AG10803 (cell line): ENCODE measurements at regions not wholly inside any gene's neighbourhood (a gene's known extent, or its start where the extent isn't known, plus 50 kb on each side); places are given as distances from the start of the nearest gene placed in this dataset.
A peak's percentile ranks its signal among the peaks of the same experiment; 100 is the strongest.

ENCODE experiments used
- DNase-seq: peaks from one replicate; pipeline ENCODE4 v3.0.0; 2010; ENCODE audit warnings: low read depth
- H3K4me3 ChIP-seq: 2 replicates; pipeline ENCODE4 v1.5.1; 2011; ENCODE audit warnings: mild to moderate bottlenecking, low read length, control low read depth
- TF ChIP-seq, protein P1 (sequence below): conservative IDR thresholded peaks from 2 replicates; pipeline ENCODE4 v1.5.1; 2011; ENCODE audit warnings: mild to moderate bottlenecking, low read length, control low read depth, inconsistent platforms

DNA sequence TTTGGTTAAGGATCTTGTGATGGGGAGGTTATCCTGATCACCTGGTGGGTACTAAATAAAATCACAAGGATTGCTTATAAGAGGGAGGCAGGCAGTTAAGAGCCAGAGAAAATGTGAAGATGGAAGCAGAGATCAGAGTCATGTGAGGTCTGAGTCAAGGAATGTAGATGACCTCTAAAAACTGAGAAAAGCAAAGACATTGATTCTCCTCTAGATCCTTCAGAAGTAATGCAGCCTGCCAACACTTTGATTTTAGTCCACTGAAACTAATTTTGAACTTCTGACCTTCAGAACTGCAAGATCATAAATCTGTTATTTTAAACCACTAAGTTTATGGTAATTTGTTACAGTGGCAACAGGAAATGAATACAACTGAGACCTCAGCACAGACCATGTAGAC lies 499.0 kb downstream of the GADD45G start:
- TF ChIP-seq, protein P1, sequence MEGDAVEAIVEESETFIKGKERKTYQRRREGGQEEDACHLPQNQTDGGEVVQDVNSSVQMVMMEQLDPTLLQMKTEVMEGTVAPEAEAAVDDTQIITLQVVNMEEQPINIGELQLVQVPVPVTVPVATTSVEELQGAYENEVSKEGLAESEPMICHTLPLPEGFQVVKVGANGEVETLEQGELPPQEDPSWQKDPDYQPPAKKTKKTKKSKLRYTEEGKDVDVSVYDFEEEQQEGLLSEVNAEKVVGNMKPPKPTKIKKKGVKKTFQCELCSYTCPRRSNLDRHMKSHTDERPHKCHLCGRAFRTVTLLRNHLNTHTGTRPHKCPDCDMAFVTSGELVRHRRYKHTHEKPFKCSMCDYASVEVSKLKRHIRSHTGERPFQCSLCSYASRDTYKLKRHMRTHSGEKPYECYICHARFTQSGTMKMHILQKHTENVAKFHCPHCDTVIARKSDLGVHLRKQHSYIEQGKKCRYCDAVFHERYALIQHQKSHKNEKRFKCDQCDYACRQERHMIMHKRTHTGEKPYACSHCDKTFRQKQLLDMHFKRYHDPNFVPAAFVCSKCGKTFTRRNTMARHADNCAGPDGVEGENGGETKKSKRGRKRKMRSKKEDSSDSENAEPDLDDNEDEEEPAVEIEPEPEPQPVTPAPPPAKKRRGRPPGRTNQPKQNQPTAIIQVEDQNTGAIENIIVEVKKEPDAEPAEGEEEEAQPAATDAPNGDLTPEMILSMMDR, result no peak
- DNase-seq, result no peak
- no peak overlapping the region for H3K4me3 ChIP-seq

DNA sequence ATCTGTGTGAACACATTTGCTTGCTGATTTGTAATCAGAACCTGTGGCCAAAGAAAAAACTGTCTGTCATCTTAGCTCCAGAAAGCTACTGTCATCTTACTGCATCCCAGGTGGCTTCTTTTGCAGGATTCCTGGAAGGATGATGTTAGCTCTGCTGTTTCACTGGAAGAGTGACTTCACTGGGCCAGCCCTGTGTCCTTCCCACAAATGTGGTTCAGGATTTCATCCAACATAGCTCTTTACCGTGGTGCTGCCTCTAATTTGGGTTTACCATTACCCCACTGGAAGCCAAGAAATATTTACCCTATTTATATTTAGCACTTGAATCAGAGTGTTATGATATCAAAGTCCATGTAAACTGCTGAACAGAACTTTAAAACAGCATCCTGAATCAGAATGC lies 501.0 kb downstream of the GADD45G start:
- TF ChIP-seq, protein P1, result no peak
- no peak for DNase-seq
- H3K4me3 ChIP-seq, result no peak overlapping the region

DNA sequence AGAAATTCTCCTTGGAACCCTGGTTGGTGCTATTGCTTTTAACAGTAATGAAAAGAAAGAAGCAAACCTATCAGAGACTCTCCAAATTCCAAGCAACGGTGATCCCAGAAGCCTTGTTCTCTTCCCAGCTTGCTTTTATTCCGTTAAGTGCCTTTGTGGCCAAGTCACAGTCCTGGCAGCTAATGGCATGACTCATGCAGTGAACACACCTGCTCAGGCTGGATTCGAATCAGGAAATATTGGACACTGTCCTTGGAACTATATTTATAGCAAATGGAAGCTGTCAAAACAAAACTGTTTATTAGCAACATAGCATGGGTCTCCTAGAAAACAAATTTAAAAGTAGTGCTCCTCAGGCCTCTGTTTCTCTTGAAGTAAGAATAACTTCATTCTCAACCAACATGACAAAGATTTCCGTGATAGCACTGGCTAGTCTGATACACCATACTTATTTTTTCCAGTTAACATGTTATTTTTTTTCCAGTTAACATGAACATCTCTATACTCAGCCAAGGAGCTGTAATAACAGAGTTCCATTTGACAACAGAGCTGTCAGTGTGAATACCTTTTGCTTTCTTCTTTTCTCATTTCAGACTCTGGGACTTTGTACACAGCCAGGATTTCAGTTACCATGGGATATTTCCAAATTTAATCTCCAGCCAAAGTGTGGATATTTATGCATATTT lies 502.4 kb downstream of the GADD45G start:
- H3K4me3 ChIP-seq, result no peak overlapping the region
- TF ChIP-seq, protein P1, result no peak
- peak; percentile 17 for DNase-seq

DNA sequence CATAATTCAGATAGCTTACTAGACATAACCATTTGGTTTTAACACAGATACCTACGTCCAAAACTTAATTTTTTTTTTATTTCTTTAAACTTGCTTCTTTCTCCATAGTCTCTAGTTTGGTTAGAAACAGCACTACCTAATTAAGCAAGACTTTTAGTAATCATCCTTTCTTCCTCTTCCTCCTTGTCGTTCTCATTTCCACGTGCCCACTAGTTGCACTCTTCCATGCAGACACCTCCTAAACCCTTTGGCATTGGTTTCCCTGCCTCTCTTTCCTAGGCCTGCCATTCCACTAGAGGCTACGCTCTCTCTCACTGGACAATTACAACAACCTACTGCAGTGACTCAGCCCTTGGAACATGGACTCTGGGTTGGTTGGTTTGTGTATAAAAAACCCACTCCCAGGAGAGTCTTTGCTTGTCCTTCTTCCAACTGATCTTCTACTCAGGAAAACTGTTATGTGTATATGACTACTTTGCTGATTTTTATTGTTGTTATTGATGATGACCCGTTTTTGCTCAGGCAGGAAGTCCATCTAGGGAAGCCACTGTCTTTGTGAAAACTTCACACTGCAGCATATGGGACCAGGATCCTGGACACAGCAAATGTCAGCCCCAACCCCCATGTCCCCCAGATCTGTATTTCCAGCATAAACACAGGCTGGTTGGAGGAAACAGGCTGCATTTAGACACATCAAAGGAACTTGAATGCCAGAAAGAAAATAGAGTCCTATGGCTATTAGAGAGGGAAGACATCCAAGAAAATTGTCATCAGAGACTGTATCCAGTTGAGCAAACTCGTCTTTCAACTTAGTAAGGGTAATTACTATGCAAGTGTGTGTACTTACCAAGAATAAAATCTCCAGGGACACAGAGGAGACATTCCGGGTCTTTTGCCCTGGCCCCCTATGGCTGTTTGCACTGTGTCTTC lies 503.2 kb downstream of the GADD45G start:
- TF ChIP-seq, protein P1, result no peak
- H3K4me3 ChIP-seq, result no peak overlapping the region
- DNase-seq, result no peak

DNA sequence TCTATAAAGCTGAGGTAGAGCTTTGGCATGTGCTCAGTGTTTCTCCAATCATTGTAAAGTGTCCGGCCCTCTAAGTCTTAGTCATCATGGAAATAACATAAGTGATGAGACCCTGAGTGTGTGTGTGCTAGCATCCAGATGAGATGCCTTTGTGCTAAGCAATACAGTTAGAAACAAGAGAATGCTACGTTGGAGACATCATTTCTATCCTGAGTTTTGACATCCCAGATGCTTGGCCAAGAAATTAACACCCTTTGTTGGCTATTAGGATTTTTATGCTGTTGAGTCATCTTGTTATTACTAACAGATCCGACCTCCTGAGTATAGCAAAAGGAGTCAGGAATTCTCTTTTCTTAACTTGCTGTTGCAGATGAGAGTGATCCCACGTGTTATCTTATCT lies 508.0 kb downstream of the GADD45G start:
- no peak overlapping the region for H3K4me3 ChIP-seq
- TF ChIP-seq, protein P1, result no peak
- DNase-seq, result peak; percentile 80

DNA sequence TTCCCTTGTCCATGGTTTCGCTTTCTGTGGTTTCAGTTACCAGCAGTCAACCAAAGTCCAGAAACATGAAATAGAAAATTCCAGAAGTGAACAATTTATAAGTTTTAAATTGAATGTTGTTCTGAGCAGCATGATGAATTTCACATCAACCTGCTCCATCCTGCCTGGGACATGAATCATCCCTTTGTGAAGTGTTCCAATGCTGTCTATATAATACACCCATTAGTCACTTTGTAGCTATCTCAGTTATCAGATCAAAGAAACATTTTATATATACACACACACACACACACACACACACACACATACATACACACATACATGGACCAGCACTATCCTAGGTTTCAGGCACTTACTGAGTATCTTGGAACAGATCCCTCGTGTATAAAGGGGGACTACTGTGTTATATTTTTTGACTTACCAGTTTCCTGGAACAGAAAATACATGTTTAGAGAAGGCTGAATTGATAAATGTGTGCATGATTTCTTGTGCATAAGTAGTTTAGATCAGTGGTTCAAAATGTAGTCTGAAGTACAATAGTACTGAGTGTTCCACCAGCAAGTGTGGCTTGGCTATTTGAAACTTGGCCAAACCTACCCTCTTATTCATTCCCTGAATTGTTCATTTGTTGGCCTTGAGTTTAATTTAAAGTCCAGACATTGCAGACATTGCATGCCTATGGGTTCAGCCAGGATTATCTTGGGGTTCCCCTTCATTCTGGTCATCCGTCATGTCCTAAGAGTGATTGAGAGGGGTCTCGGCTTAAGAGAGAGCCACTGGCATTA lies 510.0 kb downstream of the GADD45G start:
- DNase-seq, result no peak
- TF ChIP-seq, protein P1, result no peak
- H3K4me3 ChIP-seq, result no peak overlapping the region
